Esophagus squamous epithelium (tissue), 4 donors: ENCODE measurements at regions not wholly inside any gene's neighbourhood (a gene's known extent, or its start where the extent isn't known, plus 50 kb on each side); places are given as distances from the start of the nearest gene placed in this dataset.

Experiments
- CTCF ChIP-seq, 6 experiments: fragments of 450-650 bp in 4 of 6; fragments of 200-600 bp in 2 of 6; sonication (generic) in 2 of 6; IDR thresholded peaks; one replicate each; pipeline ENCODE4 v1.5.1; 2016 to 2019; ENCODE audit warnings: antibody characterized with exemption in 6 of 6, mild to moderate bottlenecking in 4 of 6, moderate library complexity in 4 of 6
- POLR2A ChIP-seq, 4 donors: fragments of 450-650 bp; IDR thresholded peaks; one replicate each; pipeline ENCODE4 v1.6.1; 2017; ENCODE audit warnings: antibody characterized with exemption in 4 of 4, mild to moderate bottlenecking in 4 of 4, moderate library complexity in 3 of 4

- TF ChIP-seq CTCF (IDR thresholded peaks at IDR 0.05) (no peak), POLR2A (IDR thresholded peaks at IDR 0.05) (no peak)
These were observed 580.9 kb upstream of the WWC1 start for GRCh38 chr5:167710444-167711073.
